Smooth muscle cell (in vitro differentiated cells): ENCODE measurements at regions not wholly inside any gene's neighbourhood (a gene's known extent, or its start where the extent isn't known, plus 50 kb on each side); places are given as distances from the start of the nearest gene placed in this dataset.

Experiments
- DNase-seq: peaks from one replicate; lab custom pipeline; 2025; ENCODE audit not compliant: unreplicated experiment; lab: John Stamatoyannopoulos, UW
- H2AFZ ChIP-seq: fragments of 200-600 bp; sonication (generic); 2 replicates; pipeline ENCODE4 v1.6.0; 2016; ENCODE audit warnings: antibody characterized with exemption, low read depth, mild to moderate bottlenecking
- H3F3A ChIP-seq: fragments of 200-600 bp; sonication (generic); 2 replicates; pipeline ENCODE4 v1.6.0; 2017; ENCODE audit warnings: antibody characterized with exemption, low read depth
- H3K27ac ChIP-seq: fragments of 200-600 bp; sonication (generic); 2 replicates; pipeline ENCODE4 v1.5.1; 2016; ENCODE audit warnings: low read depth, mild to moderate bottlenecking
- H3K27me3 ChIP-seq: fragments of 200-600 bp; sonication (generic); 2 replicates; pipeline ENCODE4 v1.6.1; 2016; ENCODE audit warnings: low read depth, mild to moderate bottlenecking
- H3K36me3 ChIP-seq: fragments of 200-600 bp; sonication (generic); 2 replicates; pipeline ENCODE4 v1.5.1; 2016; ENCODE audit warnings: low read depth
- H3K4me1 ChIP-seq: fragments of 200-600 bp; sonication (generic); 2 replicates; pipeline ENCODE4 v1.5.1; 2016; ENCODE audit warnings: low read depth
- H3K4me2 ChIP-seq: fragments of 200-600 bp; sonication (generic); 2 replicates; pipeline ENCODE4 v1.6.0; 2016; ENCODE audit warnings: mild to moderate bottlenecking
- H3K4me3 ChIP-seq: fragments of 200-600 bp; sonication (generic); 2 replicates; pipeline ENCODE4 v1.5.1; 2016; ENCODE audit warnings: mild to moderate bottlenecking
- H3K79me2 ChIP-seq: fragments of 200-600 bp; sonication (generic); 2 replicates; pipeline ENCODE4 v1.6.0; 2016; ENCODE audit warnings: low read depth, mild to moderate bottlenecking
- H3K9ac ChIP-seq: fragments of 200-600 bp; sonication (generic); 2 replicates; pipeline ENCODE4 v1.6.0; 2016; ENCODE audit warnings: low read depth
- H3K9me3 ChIP-seq: fragments of 200-600 bp; sonication (generic); replicated peaks from 2 replicates; pipeline ENCODE4 v1.5.1; 2016; ENCODE audit warnings: low read depth
- H4K20me1 ChIP-seq: fragments of 200-600 bp; sonication (generic); 2 replicates; pipeline ENCODE4 v1.6.0; 2016; ENCODE audit warnings: low read depth
- WGBS: methylation state at CpG from one replicate; pipeline ENCODE4 v1.1.7; 2016; ENCODE audit warnings: low lambda C conversion rate; 5-methylcytosine and 5-hydroxymethylcytosine counted together
- TF ChIP-seq, protein P1 (sequence below): fragments of 200-600 bp; sonication (generic); IDR thresholded peaks from 2 replicates; pipeline ENCODE4 v1.5.1; 2017; ENCODE audit warnings: borderline replicate concordance, mild to moderate bottlenecking, antibody characterized with exemption; ENCODE audit not compliant: insufficient read depth, poor library complexity, severe bottlenecking

- Histone ChIP-seq H3K36me3 (no peaks in the 10 kb centered on the region), H3K9me3 (no peaks in the 10 kb centered on the region), H3K4me3 (no peak overlapping the region), H3K4me2 (no peak overlapping the region), H3K79me2 (no peaks in the 10 kb centered on the region), H3K4me1 (no peaks in the 10 kb centered on the region), H3K27me3 (no peaks in the 10 kb centered on the region), H3F3A (no peaks in the 10 kb centered on the region), H4K20me1 (no peaks in the 10 kb centered on the region), H3K27ac (no peak overlapping the region), H3K9ac (no peak overlapping the region), H2AFZ (no peak overlapping the region)
- TF ChIP-seq, protein P1, sequence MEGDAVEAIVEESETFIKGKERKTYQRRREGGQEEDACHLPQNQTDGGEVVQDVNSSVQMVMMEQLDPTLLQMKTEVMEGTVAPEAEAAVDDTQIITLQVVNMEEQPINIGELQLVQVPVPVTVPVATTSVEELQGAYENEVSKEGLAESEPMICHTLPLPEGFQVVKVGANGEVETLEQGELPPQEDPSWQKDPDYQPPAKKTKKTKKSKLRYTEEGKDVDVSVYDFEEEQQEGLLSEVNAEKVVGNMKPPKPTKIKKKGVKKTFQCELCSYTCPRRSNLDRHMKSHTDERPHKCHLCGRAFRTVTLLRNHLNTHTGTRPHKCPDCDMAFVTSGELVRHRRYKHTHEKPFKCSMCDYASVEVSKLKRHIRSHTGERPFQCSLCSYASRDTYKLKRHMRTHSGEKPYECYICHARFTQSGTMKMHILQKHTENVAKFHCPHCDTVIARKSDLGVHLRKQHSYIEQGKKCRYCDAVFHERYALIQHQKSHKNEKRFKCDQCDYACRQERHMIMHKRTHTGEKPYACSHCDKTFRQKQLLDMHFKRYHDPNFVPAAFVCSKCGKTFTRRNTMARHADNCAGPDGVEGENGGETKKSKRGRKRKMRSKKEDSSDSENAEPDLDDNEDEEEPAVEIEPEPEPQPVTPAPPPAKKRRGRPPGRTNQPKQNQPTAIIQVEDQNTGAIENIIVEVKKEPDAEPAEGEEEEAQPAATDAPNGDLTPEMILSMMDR: no peak
- no peak for DNase-seq
- WGBS: 71% methylated on average over 2 of the region's 2 CpGs
Observed at GRCh38 chr7:17168416-17168815, 130.0 kb upstream of the AHR start.

- H2AFZ ChIP-seq: no peak overlapping the region
- no peaks in the 10 kb centered on the region for H3K36me3 ChIP-seq
- TF ChIP-seq, protein P1: no peak
- H4K20me1 ChIP-seq: no peaks in the 10 kb centered on the region
- no peaks in the 10 kb centered on the region for H3K79me2 ChIP-seq
- no peaks in the 10 kb centered on the region for H3K9me3 ChIP-seq
- H3K27ac ChIP-seq: no peak overlapping the region
- DNase-seq: no peak
- H3K9ac ChIP-seq: no peak overlapping the region
- H3K4me2 ChIP-seq: no peak overlapping the region
- H3K4me3 ChIP-seq: no peak overlapping the region
- H3K27me3 ChIP-seq: no peaks in the 10 kb centered on the region
- WGBS: 88% methylated on average over 3 of the region's 3 CpGs
- H3F3A ChIP-seq: no peaks in the 10 kb centered on the region
- H3K4me1 ChIP-seq: no peaks in the 10 kb centered on the region
Observed at GRCh38 chr7:17171427-17171826, 127.0 kb upstream of the AHR start.

DNA sequence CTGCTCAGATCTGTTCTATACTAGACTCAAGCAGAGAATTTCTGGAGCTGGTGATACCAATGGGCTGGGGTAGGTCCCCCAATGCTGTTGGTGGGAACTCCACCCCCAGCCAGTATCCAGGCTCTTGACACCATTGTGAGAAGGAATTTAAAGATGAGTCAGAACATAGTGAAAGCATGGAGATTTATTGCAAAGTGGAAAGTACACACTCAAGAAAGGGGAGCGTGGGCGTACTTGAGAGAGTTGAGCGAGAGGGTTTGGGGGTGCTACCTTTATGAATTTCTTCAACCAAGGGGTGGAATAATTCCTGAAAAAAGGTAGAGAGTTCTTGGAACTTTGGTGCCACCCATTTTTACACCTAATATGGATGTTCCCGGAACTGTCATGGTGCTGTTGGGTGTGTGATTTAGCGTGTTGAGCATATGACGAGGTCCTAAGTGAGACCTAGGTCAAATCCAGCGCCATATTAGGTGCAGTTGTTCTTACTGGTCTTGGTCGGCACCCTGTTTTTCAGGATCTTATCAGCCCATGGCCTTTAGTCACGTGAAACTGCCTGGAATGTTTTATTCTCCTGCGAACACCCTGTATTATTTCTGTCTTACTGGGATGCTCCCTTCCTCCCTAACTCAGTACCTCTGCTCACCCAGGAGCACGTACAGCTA lies 122.0 kb upstream of the AHR start:
- Histone ChIP-seq H3K4me1 (no peaks in the 10 kb centered on the region), H3K79me2 (no peaks in the 10 kb centered on the region), H3K27me3 (no peaks in the 10 kb centered on the region), H3K9ac (no peak overlapping the region), H3F3A (no peaks in the 10 kb centered on the region), H3K36me3 (no peaks in the 10 kb centered on the region), H3K9me3 (no peaks in the 10 kb centered on the region), H3K4me3 (no peak overlapping the region), H2AFZ (no peak overlapping the region), H3K27ac (no peak overlapping the region), H3K4me2 (no peak overlapping the region), H4K20me1 (no peaks in the 10 kb centered on the region)
- TF ChIP-seq, protein P1: no peak
- no peak for DNase-seq
- WGBS: 94% methylated on average over 11 of the region's 11 CpGs

- no peak overlapping the region for H3K4me2 ChIP-seq
- H3K4me1 ChIP-seq: no peaks in the 10 kb centered on the region
- no peaks in the 10 kb centered on the region for H3K79me2 ChIP-seq
- DNase-seq: no peak
- no peak overlapping the region for H2AFZ ChIP-seq
- H3F3A ChIP-seq: no peaks in the 10 kb centered on the region
- TF ChIP-seq, protein P1: no peak
- 92% methylated on average over 2 of the region's 2 CpGs for WGBS
- no peaks in the 10 kb centered on the region for H3K27me3 ChIP-seq
- H4K20me1 ChIP-seq: no peaks in the 10 kb centered on the region
- no peaks in the 10 kb centered on the region for H3K36me3 ChIP-seq
- H3K27ac ChIP-seq: no peak overlapping the region
- no peak overlapping the region for H3K9ac ChIP-seq
- H3K9me3 ChIP-seq: no peaks in the 10 kb centered on the region
- no peak overlapping the region for H3K4me3 ChIP-seq
Observed at GRCh38 chr7:17178545-17178944, 119.9 kb upstream of the AHR start.
